HG03045 (cell line): ENCODE measurements at regions not wholly inside any gene's neighbourhood (a gene's known extent, or its start where the extent isn't known, plus 50 kb on each side); places are given as distances from the start of the nearest gene placed in this dataset.

ENCODE experiments used
- ATAC-seq: cut with Tn5 transposase; IDR thresholded peaks from one replicate; pipeline ENCODE4 v1.9.1; 2021; ENCODE audit warnings: mild to moderate bottlenecking, moderate library complexity; ENCODE audit not compliant: unreplicated experiment

GRCh38 chr3:144286235-144286910 is 314.8 kb downstream of the DIPK2A start:
- ATAC-seq = no peak

DNA sequence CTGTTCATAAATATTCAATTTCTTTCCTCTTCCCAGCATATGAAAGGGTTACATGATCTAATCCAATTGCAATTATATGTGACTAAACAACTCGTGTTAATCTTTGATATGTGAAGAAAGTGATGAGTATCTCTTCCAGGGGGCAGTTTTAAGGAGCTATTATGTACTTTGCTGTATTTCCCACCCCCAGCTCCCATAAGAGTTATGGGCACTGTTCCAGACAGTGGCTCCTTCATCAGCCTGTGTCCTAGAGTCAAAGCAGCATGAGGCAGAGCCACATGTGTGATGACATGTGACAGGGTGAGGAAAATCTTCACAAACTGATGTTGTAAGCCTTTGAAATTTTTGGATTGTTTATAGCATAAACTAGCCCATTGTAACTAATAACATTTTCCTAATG is 315.4 kb downstream of the DIPK2A start:
- no peak for ATAC-seq

DNA sequence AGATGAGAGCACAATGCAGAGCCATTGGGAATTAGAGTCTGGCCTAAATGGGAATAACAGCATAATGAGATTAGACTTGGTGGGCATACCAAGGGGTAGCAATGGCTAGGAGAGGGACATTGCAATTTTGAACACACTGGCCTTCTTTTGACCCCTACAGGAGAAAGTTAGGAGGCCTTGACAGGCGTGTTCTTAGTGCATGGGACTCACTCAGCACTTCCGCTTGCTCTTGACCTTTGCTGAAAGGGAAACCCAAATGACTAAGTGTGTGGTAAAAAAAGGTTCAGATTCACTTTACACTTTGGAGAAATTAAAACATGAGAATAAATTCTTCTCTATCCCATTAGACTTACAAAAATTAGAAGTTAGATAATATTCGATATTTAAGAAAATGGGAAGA is 317.4 kb downstream of the DIPK2A start:
- ATAC-seq = no peak

GRCh38 chr3:144294659-144295538 is 323.3 kb downstream of the DIPK2A start:
- ATAC-seq = peak; percentile 72

DNA sequence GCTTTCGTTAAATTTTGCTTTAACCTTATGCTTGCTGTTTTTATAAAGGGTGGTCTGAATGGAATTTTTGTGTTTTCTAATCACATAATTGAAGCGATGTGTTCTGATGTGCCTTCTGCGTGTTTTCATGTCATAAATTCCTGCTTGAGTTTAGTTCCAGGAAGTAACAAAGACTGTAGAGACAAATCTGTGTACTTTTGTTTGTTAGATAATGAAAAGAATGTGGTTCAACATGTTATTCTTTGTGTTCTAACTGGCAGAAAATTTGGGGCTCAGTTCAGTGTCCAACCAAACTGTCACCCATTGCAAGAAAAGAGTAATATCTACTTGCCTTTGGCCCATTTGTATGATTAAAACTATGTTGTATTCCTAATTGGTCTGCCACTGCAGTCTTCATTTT is 324.0 kb downstream of the DIPK2A start:
- no peak for ATAC-seq

- no peak for ATAC-seq
These were observed 325.2 kb downstream of the DIPK2A start for GRCh38 chr3:144296808-144297207.

DNA sequence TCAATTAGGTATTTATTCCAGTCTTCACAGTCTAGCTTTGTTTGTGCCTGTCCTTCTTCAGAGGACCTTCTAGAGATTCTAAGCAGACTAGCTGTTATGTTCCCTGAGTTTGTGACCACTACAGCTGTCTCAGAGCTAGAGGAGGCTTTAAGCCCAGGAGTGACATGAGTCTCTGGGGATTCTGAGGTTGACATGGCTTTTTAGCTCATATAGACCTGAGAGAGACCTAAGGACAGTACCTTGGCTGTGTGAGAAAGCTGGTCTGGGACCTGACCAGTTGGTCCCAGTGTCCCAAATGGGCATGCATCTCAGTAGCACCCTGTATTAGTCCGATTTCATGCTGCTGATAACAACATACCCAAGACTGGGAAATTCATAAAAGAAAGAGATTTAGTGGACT is 330.2 kb downstream of the DIPK2A start:
- no peak for ATAC-seq

DNA sequence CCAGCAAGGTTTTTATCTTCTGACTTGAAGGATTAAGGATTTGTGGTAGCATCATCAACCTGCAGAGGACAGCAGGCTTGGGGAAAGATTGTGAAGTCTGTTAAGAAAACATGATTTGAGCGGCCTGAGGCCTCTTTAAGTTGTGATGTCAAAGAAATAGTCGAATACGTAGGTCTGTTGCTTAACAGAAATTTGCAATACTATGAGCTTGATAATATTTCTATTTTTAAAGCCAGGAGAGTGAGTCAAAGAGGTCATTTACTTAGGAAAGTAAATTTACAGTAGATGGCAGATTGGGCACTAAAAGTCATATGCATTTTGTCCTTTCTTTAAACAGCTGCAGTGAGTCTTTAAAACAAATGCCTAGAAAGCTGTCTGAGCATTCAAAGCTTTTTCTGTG is 336.3 kb downstream of the DIPK2A start:
- ATAC-seq = no peak

- no peak for ATAC-seq
These were observed 336.8 kb downstream of the DIPK2A start for GRCh38 chr3:144308396-144308795.

- ATAC-seq = no peak
These were observed 341.1 kb downstream of the DIPK2A start for GRCh38 chr3:144312702-144313101.

- no peak for ATAC-seq
These were observed 343.3 kb downstream of the DIPK2A start for GRCh38 chr3:144314946-144315345.

DNA sequence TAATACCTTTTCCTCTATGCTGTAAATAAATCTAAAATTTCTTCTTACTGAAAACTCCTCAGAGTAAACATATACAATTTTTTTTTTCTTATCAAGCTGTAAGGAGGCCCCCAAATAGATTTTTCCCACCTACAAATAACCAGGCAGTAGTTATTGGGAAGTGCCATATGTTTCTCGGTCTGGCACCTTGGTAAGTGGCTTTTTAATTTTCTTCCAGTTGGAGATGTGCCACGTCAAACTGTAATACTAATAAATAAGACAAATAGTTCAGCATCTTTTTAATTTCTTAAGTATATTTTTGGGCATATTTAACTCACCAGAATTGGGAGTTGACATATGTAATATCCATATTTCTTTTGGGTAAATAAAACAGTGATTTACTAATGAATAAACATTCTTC is 346.3 kb downstream of the DIPK2A start:
- no peak for ATAC-seq

DNA sequence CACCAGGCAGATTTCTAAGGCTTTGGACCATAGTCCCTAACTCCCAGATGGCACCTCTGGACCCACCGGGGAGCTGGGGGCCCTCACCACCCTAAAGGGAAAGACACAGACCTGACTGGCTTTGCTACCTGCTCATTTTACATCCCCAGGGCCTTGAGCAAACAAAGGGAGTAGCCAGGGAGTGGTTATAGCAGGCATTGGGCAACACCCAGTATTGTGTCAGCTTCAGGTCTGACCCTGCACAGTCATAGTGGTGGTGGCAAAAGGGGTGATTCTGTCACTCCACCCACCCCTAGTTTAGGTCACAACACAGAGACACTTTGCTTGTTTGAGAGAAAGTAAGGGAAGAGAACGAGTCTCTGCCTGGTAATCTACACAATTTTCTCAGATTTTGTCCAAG is 352.5 kb downstream of the DIPK2A start:
- no peak for ATAC-seq

DNA sequence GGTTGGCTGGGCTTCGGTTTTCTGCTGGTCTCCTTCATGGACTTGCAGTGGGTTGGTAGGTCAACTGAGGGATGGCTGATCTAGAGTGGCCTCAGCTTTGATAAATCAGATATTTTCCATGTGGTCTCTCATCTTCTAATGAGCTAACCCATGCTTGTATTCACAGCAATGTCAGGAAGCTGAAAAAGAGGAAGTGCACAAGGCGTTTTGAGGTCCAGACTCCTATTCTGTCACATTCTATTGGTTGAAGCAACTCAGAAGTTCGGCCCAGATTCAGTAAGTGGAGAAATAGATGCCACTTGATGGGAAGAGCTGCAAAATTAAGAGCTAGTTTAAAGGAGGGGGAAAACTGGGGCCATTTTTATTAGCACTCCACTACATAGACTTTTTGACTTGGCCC is 361.2 kb downstream of the DIPK2A start:
- no peak for ATAC-seq

- no peak for ATAC-seq
These were observed 369.8 kb downstream of the DIPK2A start for GRCh38 chr3:144341471-144341870.

- ATAC-seq = no peak
These were observed 371.7 kb downstream of the DIPK2A start for GRCh38 chr3:144343343-144343742.

DNA sequence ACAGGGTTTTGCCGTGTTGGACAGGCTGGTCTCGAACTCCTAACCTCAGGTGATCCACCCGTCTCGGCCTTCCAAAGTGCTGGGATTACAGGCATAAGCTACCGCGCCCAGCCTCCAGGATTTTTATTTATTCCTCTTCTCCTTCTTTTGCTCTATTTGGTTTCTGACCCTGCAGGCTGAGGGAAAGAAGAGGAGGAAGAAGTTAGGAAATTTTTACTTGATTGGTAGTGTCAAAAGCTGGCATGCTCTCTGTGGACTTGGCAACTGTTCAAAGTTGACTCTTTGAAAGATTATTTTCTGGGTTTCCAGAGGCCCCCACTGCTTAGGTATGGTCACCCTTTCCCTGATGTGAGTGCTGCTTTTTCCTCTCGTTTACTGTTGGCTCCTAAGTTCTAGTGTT is 372.2 kb downstream of the DIPK2A start:
- no peak for ATAC-seq

- no peak for ATAC-seq
These were observed 373.4 kb downstream of the DIPK2A start for GRCh38 chr3:144344925-144345548.

GRCh38 chr3:144350125-144350524 is 378.5 kb downstream of the DIPK2A start:
- no peak for ATAC-seq

DNA sequence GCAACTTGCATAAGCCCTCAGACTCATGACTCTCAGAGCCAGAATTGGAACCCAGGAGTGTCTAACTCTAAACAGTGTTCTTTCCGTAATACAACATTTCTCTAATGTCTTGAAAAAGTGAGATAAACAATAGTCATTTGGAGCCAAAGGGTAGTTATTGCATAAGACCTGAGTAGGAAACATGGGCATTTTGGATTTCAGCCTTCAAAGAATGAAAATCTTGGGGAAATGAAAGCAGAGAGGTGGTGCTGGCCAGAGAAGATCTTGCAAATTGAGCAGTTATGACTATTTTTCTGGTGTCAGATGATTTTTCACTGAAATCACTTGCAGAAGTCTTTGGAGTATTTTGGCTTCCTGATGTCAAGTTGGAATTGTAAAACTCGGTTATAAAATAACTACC is 379.4 kb downstream of the DIPK2A start:
- ATAC-seq = no peak

DNA sequence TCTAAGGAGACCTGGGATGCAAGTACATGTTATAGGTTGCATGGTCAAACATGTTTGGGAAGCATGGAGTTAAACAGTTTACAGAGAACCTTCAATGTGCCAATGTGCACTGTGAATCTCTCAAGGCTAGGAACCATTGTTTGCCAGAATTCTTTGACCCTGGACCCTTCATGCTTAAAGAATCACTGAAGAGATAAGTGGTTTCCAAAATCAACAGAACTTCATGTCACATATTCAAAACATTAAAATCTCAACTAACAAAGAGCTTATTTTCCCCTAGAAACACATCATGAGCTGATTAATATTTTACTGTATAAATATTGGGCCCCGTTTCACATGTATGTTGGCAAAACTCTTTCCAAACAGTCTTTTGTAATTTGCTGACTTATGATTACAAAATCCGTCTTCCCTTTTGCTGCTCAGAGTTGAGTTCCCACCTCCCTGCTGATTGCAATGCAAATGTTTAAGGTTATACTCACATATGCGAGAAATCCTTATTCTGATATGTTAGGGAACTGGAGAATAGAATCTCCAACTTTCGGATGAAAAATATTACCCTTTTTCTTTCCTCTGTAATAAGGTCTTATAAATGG is 380.2 kb downstream of the DIPK2A start:
- ATAC-seq = no peak

GRCh38 chr3:144358191-144358590 is 386.6 kb downstream of the DIPK2A start:
- ATAC-seq = no peak
